PFSK-1 (cell line): ENCODE measurements at regions not wholly inside any gene's neighbourhood (a gene's known extent, or its start where the extent isn't known, plus 50 kb on each side); places are given as distances from the start of the nearest gene placed in this dataset.

ENCODE experiments used
- FOXP2 ChIP-seq: optimal IDR thresholded peaks from 2 replicates; pipeline ENCODE3; 2011; ENCODE audit warnings: borderline replicate concordance, control low read depth, inconsistent platforms; ENCODE audit not compliant: insufficient read depth; ENCODE audit errors: extremely low read length, extremely low read depth
- POLR2AphosphoS5 ChIP-seq: IDR thresholded peaks from 2 replicates; pipeline ENCODE4 v1.6.1; 2012; ENCODE audit warnings: low read depth, mild to moderate bottlenecking, control low read depth, low read length, moderate library complexity
- REST ChIP-seq, 2 experiments: IDR thresholded peaks; 2 replicates each; pipeline versions ENCODE4 v1.6.1 to v1.8.0; 2011 to 2012; ENCODE audit warnings: low read depth in 2 of 2, low read length in 2 of 2, control low read depth in 1 of 2, inconsistent platforms in 1 of 2, mild to moderate bottlenecking in 1 of 2, moderate library complexity in 1 of 2; ENCODE audit not compliant: insufficient read depth in 1 of 2
- SIN3A ChIP-seq: IDR thresholded peaks from 2 replicates; pipeline ENCODE4 v1.6.1; 2012; ENCODE audit warnings: mild to moderate bottlenecking, low read length, moderate library complexity, borderline replicate concordance; ENCODE audit not compliant: insufficient read depth
- TAF1 ChIP-seq: IDR thresholded peaks from 2 replicates; pipeline ENCODE4 v1.6.1; 2012; ENCODE audit warnings: low read length, control low read depth, borderline replicate concordance; ENCODE audit not compliant: insufficient read depth

- TF ChIP-seq REST (IDR thresholded peaks at IDR 0.05; ENCODE audit: insufficient read depth in 1 of 2, low read depth in 2 of 2, low read length in 2 of 2) = no peak
- no peak for TF ChIP-seq POLR2AphosphoS5
- no peak for TF ChIP-seq SIN3A
- TF ChIP-seq TAF1 = no peak
These were observed 404.8 kb upstream of the THBS1 start for GRCh38 chr15:39176030-39176429.

DNA sequence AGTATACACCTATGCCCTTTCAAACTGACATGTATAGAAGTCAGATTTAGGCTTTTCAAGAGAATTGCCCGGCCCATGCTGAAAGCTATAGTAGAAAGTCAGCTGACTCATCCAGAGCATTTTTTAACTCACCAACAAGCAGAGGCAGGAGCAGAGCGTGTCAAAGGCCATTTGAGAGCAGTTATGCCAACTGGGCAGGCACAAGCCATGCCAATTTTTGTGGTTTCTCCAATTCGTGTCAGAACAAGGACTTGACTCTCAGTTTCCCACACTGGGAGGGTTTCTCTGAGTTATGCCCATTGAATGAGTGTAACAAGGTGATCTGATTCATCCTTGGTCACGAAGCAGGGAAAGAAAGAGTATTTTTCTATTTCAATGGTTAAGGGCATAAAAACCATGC lies 403.3 kb upstream of the THBS1 start:
- no peak for TF ChIP-seq FOXP2
- TF ChIP-seq POLR2AphosphoS5 = no peak
- no peak for TF ChIP-seq TAF1
- TF ChIP-seq SIN3A = no peak
- TF ChIP-seq REST (IDR thresholded peaks at IDR 0.05; ENCODE audit: insufficient read depth in 1 of 2, low read depth in 2 of 2, low read length in 2 of 2) = no peak

DNA sequence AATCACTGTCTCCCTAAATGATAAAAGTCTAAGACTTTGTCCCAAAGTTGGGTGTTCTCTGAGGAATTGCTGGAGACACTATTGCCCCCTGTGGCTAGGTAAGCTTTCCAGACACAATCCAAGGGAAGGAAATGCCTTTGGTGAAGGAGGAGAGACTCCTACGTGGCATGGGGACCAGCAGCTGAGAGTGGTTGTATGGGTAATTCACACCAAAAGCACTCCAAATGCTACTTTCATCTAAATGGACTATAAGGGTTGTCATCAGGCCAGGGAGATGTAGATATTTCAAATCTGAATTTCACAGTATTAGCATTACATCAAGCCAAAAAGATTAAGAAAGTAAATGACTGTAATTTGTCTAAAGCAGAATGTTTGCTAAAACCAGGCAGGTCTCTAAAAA lies 400.8 kb upstream of the THBS1 start:
- no peak for TF ChIP-seq TAF1
- no peak for TF ChIP-seq REST (IDR thresholded peaks at IDR 0.05; ENCODE audit: insufficient read depth in 1 of 2, low read depth in 2 of 2, low read length in 2 of 2)
- no peak for TF ChIP-seq POLR2AphosphoS5
- no peak for TF ChIP-seq SIN3A
- no peak for TF ChIP-seq FOXP2

- TF ChIP-seq FOXP2 (no peak), TAF1 (no peak), REST (IDR thresholded peaks at IDR 0.05; ENCODE audit: insufficient read depth in 1 of 2, low read depth in 2 of 2, low read length in 2 of 2) (no peak), SIN3A (no peak), POLR2AphosphoS5 (no peak)
These were observed 400.4 kb upstream of the THBS1 start for GRCh38 chr15:39180483-39180933.
